ENCODE measurements at regions not wholly inside any gene's neighbourhood (a gene's known extent, or its start where the extent isn't known, plus 50 kb on each side); places are given as distances from the start of the nearest gene placed in this dataset.

- DNase-seq (ENCODE audit: low read depth in 2 of 2), result no peak
Observed at GRCh38 chr15:68871507-68871906, 50.8 kb upstream of the ANP32A start.

GRCh38 chr15:68874788-68875187, 54.1 kb upstream of the ANP32A start:
- DNase-seq (ENCODE audit: low read depth in 2 of 2), result no peak

DNA sequence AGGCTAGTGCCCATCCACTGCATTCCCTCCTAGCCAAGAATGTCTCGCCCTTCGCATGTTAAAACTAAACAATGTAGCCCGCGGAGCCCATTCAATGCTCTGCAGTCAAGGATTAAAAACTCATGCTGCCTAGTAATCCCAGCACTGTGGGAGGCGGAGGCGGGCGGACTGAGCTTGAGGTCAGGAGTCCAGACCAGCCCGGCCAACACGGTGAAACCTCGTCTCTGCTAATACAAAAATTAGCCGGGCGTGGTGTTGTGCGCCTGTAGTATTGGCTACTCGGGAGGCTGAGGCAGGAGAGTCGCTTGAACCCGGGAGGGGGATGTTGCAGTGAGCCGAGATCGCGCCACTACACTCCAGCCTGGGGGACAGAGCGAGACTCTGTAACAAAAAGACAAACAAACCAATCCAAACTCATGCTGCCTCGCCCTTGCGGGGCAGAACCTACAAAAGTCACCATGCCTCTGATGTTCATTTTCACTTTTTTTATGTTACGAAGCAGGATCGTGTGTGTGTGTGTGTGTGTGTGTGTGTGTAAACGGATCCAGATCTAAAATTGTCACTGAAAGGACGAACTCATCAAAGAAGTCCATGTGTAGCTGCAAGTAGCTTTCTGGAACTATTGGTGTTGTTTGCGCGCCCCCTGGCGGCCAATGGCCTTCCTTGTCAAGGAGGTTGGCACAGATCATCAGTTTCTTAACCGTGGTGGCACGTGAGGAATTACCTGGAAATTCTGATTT, 54.8 kb upstream of the SPESP1 start:
- DNase-seq (ENCODE audit: low read depth in 2 of 2), result peak; percentile 82 to 86

GRCh38 chr15:68877626-68878025, 52.7 kb upstream of the SPESP1 start:
- DNase-seq (ENCODE audit: low read depth in 2 of 2), result no peak

DNA sequence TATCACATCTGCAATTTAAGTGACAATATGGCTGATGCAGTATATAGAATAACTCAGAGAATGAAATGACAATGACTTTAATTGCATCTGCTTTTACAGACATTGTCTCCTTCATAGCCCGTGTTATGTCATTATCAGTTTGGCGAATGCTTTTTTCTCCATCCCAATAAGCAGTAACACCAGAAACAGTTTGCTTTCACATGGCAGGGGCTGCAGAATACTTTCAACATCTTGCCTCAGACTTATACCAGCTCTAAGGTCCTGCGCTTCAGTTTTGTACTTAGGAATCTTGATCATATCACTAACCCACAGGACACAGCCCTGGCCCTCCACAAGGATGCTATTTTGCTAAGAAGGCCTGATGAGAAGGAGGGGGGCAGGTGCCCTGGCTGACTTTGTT, 49.9 kb upstream of the SPESP1 start:
- no peak for DNase-seq (ENCODE audit: low read depth in 2 of 2)

Measured in stimulated activated CD4-positive, alpha-beta T cell treated with anti-CD3 and anti-CD28 coated beads, Interleukin-15, amount 100 ng/mL, for 48 hours (primary cell).